ENCODE measurements at regions not wholly inside any gene's neighbourhood (a gene's known extent, or its start where the extent isn't known, plus 50 kb on each side); places are given as distances from the start of the nearest gene placed in this dataset.
A peak's percentile ranks its signal among the peaks of the same experiment; 100 is the strongest.

DNA sequence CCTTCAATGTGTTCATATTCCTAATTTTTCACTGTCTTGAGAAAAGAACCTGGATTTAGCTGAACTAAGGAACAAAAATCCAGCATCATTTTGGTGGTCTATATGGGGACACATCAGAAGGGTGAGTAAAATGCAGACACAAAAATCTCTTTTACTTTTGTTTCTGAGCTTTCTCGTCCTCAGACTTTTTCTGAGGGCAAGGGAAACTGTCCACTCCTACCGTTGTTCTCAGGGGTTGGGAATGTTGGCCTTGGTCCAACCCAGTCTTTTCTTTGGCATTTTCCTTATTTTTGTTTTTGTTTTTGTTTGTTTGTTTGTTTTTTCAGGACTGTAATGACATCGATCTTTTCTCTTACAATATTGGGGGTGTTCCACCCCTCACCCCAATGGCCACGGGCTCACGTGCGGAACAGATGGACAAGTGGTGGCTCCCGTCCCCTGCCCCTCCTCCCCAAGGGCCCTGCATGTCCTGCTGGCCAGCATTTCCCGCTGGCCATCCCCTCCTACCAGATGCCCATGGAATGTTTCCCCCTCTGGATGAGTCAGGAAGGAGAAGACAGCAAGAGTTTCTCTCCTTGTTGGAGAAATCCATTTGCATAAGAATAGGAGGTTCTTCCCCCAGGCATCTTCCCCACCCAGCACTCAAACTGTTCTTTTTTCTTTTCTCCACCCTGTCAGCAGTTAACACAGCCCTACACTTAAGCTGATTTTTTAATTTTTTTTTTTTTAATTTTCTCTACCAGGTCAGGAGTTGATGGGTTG is 305.4 kb upstream of the NDST4 start:
- DNase-seq, result no peak

DNA sequence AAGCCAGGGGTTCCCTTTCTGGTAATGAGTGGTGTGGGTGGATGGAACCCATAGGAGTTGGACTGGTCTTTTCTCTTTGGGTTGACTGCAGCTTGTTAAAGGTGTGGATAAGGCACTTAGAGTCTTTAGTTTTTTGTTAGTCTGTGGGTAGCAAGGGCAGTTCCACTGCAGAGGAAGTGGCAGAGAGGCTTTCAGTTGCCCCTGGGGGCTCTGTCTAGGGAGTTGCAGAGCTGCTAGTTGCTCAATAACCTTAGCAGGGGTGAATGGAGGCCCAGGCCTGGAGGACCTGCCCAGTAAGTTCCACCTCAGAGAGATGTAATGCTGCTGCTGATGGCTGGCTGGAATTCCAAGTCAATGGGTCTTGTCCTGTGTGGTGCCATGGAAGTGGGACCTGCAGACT is 282.6 kb upstream of the NDST4 start:
- DNase-seq, result no peak

DNA sequence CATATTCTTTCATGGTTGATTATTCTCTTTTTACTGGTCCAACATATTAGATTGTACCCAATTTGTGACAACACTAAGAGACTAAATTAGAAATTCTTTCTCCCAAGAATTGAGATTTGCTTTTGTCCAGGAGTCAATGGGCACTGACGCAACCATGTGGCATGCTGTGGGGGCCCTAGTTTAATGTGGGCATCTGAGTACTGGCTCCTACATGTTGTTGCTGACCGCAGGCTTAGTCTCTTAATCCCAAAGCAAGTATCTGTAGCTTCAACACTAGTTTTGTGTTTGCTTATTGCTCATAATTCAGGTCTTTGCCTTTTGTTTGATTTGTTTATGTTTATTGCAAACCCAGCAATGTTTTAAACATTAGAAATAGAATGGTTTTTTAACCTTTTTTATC is 263.4 kb upstream of the NDST4 start:
- DNase-seq, result no peak

DNA sequence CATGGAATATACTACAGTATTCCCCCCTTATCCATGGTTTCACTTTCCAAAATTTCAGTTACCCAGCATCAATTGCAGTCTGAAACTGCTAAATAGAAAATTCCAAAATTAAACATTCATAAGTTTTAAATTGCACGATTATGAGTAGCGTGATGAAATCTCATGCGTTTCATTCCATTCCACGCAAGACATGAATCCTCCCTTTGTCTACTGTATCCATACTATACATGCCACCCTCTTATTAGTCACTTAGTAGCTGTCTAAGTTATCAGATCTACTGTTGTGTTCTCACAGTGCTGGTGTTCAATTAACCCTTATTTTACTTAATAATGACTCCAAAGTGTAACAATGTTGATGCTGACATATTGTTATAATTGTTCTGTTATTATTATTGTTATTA is 261.2 kb upstream of the NDST4 start:
- DNase-seq, result no peak

DNA sequence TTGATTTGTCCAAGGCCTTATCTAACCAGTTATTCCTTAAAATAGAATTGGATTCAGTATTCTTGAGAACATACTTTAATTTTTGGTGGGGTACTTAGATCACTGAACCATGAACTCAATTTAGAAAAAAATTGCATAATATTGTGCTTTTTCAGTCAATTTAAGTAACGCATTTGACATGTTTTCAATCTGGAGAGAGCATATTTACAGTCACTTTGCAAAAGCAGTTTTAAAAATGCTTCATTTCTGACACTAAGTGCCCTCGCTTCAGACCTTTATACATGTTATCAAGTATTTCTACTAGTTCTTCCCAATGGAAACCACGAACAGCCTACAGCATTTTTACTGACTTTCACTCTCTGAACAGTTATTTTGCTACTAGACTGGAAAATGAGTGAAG is 257.1 kb upstream of the NDST4 start:
- no peak for DNase-seq

DNA sequence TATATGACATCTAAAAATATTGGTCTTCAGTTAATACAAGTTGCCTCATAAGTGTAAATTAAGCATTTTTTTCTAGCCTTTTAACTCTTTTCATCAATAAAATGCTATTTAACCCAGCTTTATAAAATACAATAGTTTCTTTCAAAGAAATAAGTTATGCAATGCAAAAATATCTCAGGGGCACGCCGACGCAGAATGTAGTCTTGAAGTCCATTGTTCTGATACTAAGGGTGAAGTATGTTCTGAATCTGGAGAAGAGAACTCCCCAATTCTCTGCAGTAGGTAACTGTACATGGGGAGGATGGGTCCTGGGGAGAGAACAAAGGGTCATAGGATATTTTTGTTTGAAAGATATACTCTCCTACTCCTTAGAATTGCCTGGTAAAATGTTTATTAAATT is 256.6 kb upstream of the NDST4 start:
- no peak for DNase-seq

DNA sequence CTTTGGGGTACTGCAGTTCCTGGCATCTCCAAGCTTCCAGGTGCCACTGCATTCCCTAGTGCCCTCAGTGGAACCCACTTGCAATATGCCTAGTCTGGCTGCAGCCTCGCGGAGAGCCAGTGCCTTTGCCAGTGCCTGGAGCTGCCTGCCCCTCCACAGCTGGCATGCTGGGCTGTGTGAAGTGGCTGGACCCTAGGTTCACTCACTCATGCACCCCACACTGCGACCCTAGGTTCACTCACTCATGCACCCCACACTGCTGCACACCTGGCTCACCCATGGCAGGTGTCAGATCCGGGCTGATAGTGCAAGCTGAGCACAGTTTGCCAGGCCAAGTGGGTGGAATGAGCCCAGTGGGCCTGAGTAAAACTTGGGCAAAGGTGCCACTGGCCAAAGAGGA is 253.0 kb upstream of the NDST4 start:
- DNase-seq, result no peak

DNA sequence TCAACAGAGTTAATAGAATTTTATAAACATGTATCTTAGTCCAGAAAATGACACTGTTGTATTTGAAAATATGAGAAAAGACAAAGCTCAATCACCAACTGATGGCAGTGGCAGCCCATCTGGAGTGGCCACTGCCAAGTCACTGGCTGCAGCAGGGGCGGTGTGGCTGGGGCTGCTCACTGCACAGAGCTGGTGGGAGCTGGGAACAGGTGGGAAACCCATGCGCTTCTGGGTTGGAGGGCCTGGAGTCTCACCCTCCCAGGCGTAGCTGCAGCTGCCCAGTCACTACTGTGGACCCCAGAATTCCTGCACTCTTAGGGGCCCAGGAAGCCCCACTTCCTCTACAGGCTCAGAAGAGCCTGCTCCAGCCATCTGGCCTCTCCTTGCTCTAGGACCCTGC is 251.8 kb upstream of the NDST4 start:
- no peak for DNase-seq

DNA sequence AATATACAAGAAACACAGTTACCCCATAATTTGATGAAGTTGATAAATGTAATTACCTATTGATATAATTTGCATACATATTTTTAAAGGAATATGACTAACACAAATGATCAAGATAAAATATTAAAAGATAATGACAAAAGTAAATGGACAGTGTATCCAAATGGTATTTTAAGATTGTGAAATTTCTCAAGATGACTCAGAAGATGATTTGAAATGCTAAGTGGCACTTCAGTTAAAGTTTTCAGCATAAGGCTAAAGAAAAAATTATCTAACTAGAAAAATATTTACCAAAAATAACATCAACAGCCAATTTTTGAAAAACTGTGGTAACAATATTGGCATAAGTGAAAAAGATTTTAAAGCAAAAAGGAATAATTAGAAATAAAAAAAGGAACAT is 248.4 kb upstream of the NDST4 start:
- DNase-seq, result no peak

DNA sequence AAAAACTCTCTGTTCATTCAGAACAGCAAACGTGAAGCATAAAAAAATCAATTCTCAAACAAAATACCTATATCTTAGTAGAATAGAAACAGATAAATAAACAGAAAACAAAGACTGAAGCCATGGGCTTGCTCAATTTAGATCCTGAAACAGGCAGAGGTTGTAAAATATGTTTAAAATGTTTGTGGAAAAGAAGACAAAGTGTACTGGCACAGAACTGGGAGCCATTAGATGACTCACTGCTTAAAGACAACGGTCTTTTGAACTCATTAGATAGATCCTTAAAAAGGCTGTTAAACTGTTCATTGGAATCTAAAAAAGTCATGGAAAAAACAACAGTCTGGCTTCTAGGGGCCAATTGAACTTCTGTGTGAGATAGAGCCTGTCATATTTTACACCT is 247.0 kb upstream of the NDST4 start:
- no peak for DNase-seq

DNA sequence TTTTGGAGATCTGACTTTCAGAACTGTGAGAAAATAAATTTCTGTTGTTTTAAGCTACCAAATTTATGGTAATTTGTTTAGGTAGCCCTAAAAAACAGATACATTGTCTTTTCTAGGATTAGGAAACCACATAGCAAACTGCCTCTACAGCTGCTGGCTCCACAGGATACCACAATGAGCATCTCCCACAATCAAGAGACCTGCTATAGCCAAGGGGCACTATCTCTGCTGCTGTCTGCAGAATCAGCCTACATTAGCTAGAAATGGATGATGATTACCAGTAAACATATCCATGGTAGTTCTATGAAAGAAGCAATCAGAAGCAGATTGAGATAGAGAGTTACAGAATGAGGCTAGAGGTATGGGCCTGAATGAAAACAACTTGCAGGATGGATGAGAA is 244.4 kb upstream of the NDST4 start:
- no peak for DNase-seq

DNA sequence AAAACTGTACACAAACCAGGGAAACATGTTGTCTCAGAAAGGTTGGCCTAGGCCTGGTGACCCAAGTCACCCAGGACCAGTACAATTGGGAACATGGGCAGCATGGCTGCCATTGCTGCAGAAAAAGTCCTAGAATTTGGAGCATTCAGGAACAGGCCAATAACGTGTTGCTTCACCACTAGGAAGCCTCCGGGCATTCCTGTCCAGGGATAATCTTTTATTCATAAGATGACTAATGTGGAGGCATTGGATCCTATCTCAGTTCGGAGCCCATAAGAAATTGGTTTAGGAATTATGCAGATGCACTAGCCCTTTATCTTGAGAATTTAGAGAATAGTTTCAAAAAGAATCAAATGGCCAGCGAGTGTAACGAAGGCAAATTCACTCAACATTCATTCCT is 242.8 kb upstream of the NDST4 start:
- DNase-seq, result no peak

DNA sequence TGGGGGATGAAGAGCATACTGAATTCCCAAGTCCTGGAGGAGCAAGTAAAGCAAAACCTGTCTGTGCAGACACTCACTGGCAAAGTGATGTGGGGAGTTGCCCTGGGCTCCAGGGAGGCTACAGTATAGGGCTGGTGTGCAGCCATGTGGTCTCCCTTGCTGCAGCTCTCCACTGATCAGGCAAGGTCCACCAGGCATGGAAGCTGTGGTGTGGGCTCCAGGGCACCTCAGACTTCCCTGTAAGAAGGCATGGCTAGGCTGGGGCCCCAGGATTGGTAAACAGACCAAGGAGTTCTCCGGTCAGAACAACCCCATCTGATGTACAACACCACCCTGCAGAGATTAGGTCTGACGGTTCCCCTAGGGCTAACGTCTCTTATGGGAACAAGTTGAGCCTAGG is 241.9 kb upstream of the NDST4 start:
- no peak for DNase-seq

DNA sequence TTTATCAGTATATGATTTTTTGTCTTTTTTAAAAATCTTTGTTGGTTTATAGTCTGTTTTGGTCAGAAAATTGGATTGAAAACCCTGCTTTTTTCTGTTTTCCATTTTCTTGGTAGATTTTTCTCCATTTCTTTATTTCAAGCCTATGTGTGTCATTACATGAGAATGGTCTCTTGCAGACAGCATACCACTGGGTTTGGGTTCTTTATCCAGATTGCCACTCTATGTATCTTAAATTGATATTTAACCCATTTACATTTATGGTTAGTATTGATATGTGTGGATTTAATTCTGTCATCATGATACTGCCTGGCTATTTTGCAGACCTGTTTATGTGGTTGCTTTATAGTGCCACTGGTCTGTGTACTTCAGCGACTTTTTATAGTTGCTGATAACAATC is 239.9 kb upstream of the NDST4 start:
- no peak for DNase-seq

DNA sequence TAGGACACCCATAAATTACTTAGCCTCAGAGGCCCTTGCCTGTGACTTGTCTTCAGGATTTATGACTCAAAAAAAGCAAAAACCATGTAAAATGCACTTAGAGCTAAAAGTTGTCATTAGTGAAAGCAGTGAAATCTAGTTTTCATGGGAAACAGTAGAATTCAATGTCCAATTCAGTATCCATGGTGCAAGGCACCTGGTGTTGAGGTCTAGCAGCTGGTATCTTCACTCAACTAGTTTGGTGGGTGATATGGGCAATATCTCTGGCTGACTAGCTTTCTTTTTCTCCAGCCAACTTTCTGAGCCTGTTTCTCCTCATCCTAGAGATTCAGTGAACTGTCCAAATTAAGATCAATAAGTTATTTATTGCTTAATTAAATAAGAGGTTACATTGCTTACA is 229.8 kb upstream of the NDST4 start:
- DNase-seq, result no peak

DNA sequence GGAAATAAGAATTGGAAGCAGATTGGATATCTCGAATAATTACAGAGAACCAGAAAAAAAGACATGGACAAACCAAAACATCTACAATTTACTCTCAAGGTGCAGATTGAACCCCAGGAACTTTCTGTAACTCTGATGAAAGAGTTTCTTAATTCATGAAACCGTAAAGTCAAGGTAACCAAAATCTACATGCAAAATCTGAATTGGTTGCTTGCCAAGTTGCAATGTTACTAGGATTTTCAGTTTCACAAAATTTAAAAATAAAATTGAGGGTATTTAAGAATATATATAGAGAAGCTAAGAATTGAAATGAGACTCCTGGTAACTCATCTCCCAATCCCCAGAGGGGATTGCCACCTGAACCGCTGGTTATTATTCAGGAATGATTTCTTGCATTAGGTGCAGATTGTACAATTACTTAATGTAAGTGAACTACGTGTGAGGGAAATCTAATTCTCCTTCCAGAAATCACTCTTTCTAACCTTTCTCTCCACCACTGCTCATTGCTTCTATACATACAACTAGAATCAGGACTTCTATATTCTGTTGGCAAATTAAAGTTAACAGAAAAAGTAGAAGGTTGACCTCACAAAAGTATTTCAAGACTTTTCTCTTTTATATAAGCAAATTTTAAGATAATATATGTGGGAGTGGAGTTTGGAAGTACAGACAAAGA is 221.5 kb upstream of the NDST4 start:
- no peak for DNase-seq

DNA sequence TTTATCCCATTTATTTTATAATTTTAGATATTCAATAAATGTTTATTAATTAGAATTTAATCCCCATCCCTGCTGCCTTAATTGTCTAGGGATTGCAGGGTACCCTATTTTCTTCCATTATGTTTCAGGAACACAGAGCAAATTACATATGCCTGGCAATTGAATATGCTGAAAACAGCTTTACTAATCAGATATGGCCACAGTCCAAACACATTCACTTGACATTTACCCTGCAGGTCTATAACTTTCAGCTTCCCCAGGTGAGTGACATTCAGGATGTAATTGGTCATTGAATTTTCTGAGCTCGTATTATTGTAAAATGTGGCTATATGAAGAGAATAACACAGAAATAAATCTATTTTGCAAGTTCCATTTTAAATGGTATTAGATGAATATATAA is 218.7 kb upstream of the NDST4 start:
- DNase-seq, result no peak

DNA sequence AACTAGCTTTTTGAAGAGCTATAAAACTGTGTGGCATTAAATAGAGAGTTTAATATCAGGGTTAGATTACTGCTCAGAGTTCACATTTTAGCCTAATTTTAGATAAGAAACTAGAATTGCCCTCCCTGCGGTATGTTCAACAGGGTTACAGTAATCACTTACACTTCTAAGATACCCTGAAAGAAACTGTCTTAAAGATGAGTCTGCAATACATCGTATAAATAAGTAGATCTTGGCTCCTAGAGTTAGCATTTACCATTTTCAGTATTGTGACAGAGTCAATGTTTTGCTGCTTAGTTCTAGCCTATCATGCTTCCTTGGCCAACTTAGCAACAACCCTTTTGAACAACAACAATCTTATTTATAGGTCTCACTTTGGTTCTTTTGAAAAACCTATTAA is 217.8 kb upstream of the NDST4 start:
- DNase-seq, result no peak

DNA sequence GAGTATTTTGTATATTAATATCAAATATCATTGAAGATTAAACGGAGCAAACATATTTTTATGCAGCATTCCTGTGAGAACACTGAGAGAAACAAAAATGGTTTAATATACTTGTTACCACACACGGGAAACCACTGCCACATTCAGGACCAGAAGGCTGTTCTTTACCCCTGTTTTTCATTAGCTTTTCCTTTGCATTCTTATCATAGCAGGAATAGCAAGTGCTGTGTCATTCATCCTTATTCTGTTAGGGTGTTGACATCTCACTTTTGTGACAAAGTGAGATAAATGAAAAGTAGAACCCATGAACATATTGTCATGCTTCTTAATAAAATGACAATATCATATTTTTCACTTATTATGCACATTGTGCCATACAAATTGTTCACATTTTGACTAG is 212.4 kb upstream of the NDST4 start:
- no peak for DNase-seq

DNA sequence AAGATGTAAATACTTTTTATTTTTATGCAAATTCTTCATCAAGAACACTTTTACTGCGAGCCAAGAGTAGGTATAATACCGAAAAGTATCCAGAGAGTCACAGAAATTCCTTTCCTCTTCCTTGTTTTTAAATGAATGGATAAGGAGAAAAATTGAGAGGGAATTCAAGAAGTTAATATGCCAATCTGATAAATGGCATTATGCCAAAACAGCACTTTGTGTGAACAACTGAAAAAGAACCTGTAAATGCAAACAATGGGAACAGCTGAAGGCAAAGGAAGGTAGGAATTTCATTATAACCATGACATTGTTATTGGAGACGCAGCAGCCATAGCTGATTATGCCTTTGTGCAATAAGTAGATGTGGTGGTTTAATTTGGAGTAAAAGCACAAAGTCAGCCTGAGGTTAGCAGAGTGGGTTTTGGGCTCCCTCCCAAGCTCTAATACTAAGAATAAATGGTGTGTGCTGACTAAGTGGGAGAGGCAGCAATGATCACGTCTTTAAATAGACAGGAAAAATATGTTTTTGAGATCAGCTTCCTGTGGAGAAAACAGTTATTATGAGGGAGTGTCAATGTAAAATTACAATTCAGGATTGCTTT is 209.8 kb upstream of the NDST4 start:
- DNase-seq, result peak; percentile 81

DNA sequence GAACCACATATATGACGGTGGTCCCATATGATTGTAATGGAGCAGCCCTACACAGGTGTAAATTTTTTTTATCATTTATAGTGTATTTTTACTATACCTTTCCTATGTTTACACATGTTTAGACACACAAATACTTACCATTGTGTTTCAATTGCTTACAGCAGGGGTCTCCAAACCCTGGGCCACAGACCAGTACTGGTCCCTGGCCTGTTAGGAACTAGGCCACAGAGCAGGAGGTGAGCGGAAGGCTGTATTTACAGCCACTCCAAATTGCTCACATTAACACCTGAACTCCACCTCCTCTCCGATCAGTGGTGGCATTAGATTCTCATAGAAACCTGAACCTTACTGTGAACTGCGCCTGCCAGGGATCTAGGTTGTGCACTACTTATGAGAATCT is 201.8 kb upstream of the NDST4 start:
- DNase-seq, result no peak

DNA sequence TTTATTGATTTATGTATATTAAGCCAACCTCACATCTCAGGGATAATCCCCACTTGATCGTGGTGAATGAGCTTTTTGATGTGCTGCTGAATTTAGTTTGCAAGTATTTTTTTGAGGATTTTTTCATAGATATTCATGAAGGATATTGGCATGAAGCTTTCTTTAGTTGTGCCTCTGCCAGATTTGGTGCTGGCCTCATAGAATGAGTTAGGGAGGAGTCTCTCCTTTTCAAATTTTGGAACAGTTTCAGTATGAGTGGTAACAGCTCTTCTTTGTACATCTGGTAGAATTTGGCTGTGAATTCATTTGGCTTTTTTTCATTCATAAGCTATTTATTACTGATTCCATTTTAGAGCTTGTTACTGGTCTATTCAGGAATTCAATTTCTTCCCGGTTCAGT is 197.2 kb upstream of the NDST4 start:
- DNase-seq, result no peak

DNA sequence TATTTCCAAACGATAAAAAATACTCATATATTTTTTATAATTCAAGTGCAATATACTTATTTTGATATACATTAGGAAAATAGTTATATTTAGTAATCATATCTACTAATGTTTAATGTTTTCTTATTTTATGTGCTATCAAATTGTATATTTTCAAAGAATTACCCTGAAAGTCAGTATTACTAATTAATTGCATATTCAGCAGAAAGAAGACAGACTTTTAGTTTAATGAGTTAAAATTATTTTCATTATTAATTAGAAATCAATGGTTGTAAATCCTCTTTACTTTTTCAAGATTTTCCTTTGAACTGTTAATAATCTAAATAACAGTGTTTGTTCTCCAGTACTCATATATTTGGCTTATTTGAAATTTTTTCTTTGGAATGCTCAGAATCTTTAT is 181.3 kb upstream of the NDST4 start:
- DNase-seq, result no peak

DNA sequence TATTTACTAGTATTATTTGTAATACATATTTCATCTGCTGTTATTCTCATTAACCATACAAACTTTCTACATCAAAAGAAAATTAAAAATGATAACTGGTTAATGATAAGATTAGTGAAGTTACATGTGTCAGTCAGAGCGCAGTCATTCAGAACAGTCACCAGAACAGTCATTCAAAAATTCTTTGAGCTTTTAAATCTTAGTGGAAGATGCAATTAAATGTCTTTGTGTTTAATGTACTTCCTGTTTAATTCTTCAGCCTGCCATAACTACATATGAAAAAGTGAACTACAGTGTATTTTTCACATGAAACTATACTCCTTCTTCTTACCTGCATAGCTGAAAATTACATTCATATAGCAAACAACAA is 179.7 kb upstream of the NDST4 start:
- no peak for DNase-seq

Data from NCI-H1092 (cell line).